ENCODE measurements at regions not wholly inside any gene's neighbourhood (a gene's known extent, or its start where the extent isn't known, plus 50 kb on each side); places are given as distances from the start of the nearest gene placed in this dataset.

DNA sequence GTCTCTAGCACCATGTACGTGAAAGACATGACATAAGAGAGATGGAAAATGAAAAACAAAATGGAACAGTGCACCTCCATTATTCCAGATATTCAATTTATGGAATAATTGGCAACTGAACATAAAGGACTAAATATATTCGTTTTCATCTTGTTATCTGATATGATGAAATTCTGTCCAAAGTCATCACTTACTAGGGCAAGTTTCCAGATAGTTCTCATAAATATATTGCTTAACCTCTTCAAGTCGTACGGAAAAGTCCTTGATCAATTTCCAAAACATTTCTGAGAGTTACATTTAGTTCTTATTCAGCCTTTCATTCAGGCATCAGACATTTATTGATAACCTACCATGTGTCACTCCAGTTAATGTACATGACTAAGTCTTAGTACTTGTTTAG is 185.2 kb downstream of the HGF start:
- no peak overlapping the region for H3K4me3 ChIP-seq
- H3K9me3 ChIP-seq = no peaks in the 10 kb centered on the region
- no peaks in the 10 kb centered on the region for H3K36me3 ChIP-seq
- intact Hi-C loops (cut with DNase I) = no loop called here
- H3K4me1 ChIP-seq = no peaks in the 10 kb centered on the region
- no peaks in the 10 kb centered on the region for H3K27me3 ChIP-seq
- TF ChIP-seq POLR2AphosphoS5 (IDR thresholded peaks at IDR 0.05; ENCODE audit: insufficient read depth in 1 of 2, low read depth in 1 of 2) (no peak), POLR2A (IDR thresholded peaks at IDR 0.05) (no peak)
- DNase-seq (ENCODE audit: extremely low spot score in 2 of 2) = no peak
- H3K27ac ChIP-seq = no peak overlapping the region

- no peak for DNase-seq (ENCODE audit: extremely low spot score in 2 of 2)
- H3K4me3 ChIP-seq = no peak overlapping the region
- no peaks in the 10 kb centered on the region for H3K9me3 ChIP-seq
- H3K27ac ChIP-seq = no peak overlapping the region
- no peaks in the 10 kb centered on the region for H3K36me3 ChIP-seq
- TF ChIP-seq CTCF (IDR thresholded peaks at IDR 0.05) (no peak), POLR2A (IDR thresholded peaks at IDR 0.05) (no peak), POLR2AphosphoS5 (IDR thresholded peaks at IDR 0.05; ENCODE audit: insufficient read depth in 1 of 2, low read depth in 1 of 2) (no peak)
- H3K27me3 ChIP-seq = no peaks in the 10 kb centered on the region
- H3K4me1 ChIP-seq = peaks cover 3% of the 10 kb centered on the region
- intact Hi-C loops (cut with DNase I) = no loop called here
Observed at GRCh38 chr7:81583882-81584533, 185.8 kb downstream of the HGF start.

- no peak overlapping the region for H3K27ac ChIP-seq
- DNase-seq (ENCODE audit: extremely low spot score in 2 of 2) = no peak
- H3K4me3 ChIP-seq = no peak overlapping the region
- no peaks in the 10 kb centered on the region for H3K36me3 ChIP-seq
- no peaks in the 10 kb centered on the region for H3K27me3 ChIP-seq
- H3K9me3 ChIP-seq = no peaks in the 10 kb centered on the region
- H3K4me1 ChIP-seq = peaks cover 3% of the 10 kb centered on the region
- intact Hi-C loops (cut with DNase I) = no loop called here
- no peak for TF ChIP-seq POLR2A (IDR thresholded peaks at IDR 0.05)
- no peak for TF ChIP-seq POLR2AphosphoS5 (IDR thresholded peaks at IDR 0.05; ENCODE audit: insufficient read depth in 1 of 2, low read depth in 1 of 2)
- no peak for TF ChIP-seq CTCF (IDR thresholded peaks at IDR 0.05)
Observed at GRCh38 chr7:81583090-81583489, 186.8 kb downstream of the HGF start.

- no peaks in the 10 kb centered on the region for H3K36me3 ChIP-seq
- peaks cover 3% of the 10 kb centered on the region for H3K4me1 ChIP-seq
- no peaks in the 10 kb centered on the region for H3K9me3 ChIP-seq
- no peaks in the 10 kb centered on the region for H3K27me3 ChIP-seq
- DNase-seq (ENCODE audit: extremely low spot score in 2 of 2) = no peak
- intact Hi-C loops (cut with DNase I) = no loop called here
- TF ChIP-seq CTCF (IDR thresholded peaks at IDR 0.05) = no peak
- TF ChIP-seq POLR2A (IDR thresholded peaks at IDR 0.05) = no peak
- no peak for TF ChIP-seq POLR2AphosphoS5 (IDR thresholded peaks at IDR 0.05; ENCODE audit: insufficient read depth in 1 of 2, low read depth in 1 of 2)
- no peak overlapping the region for H3K27ac ChIP-seq
- no peak overlapping the region for H3K4me3 ChIP-seq
Observed at GRCh38 chr7:81577642-81578340, 192.1 kb downstream of the HGF start.

DNA sequence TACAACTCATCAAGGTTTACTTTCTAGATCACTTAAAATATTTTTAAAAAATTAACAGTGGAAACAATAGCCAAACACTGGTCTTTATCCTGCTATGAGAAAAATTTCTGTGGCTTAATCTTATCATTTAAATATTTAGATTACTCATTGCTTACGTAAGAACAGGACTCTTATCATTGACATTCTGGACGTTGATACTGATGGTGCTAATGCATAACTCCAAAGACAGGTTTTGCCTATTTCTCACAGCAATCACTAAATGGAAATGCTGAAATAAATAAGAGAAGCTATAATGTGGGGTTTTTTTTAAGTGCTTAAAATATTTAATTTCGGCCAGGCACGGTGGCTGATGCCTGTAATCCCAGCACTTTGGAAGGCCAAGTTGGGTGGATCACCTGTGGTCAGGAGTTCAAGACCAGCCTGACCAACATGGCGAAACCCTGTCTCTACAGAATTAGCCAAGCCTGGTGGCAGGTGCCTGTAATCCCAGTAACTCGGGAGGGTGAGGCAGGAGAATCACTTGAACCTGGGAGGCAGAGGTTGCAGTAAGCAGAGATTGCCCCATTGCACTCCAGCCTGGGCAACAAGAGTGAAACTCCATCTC is 195.0 kb downstream of the HGF start:
- intact Hi-C loops (cut with DNase I) = no loop called here
- Histone ChIP-seq H3K36me3 (no peaks in the 10 kb centered on the region), H3K9me3 (no peaks in the 10 kb centered on the region), H3K27ac (no peak overlapping the region), H3K4me3 (no peak overlapping the region), H3K27me3 (no peaks in the 10 kb centered on the region), H3K4me1 (peaks cover 3% of the 10 kb centered on the region)
- TF ChIP-seq CTCF (IDR thresholded peaks at IDR 0.05) = no peak
- no peak for TF ChIP-seq POLR2A (IDR thresholded peaks at IDR 0.05)
- TF ChIP-seq POLR2AphosphoS5 (IDR thresholded peaks at IDR 0.05; ENCODE audit: insufficient read depth in 1 of 2, low read depth in 1 of 2) = no peak
- no peak for DNase-seq (ENCODE audit: extremely low spot score in 2 of 2)
